GM13977 (cell line): ENCODE measurements at regions not wholly inside any gene's neighbourhood (a gene's known extent, or its start where the extent isn't known, plus 50 kb on each side); places are given as distances from the start of the nearest gene placed in this dataset.

Experiments
- DNase-seq: peaks from one replicate; pipeline ENCODE4 v3.0.0; 2012; ENCODE audit warnings: low spot score
- in situ Hi-C: fragments of 300-500 bp; cut with MboI; formaldehyde crosslinking; loops from one replicate; pipeline ENCODE4 v1.12.0; 2022; ENCODE audit warnings: low sequenced_read_pairs, low pct_unique_long_range_greater_than_20kb, mixed read lengths, inconsistent platforms; ENCODE audit not compliant: unreplicated experiment
- TF ChIP-seq, protein P1 (sequence below): IDR thresholded peaks from 2 replicates; pipeline ENCODE4 v1.5.1; 2012; ENCODE audit warnings: mild to moderate bottlenecking, control low read depth; ENCODE audit not compliant: insufficient read depth; ENCODE audit errors: extremely low read depth, missing control alignments

DNA sequence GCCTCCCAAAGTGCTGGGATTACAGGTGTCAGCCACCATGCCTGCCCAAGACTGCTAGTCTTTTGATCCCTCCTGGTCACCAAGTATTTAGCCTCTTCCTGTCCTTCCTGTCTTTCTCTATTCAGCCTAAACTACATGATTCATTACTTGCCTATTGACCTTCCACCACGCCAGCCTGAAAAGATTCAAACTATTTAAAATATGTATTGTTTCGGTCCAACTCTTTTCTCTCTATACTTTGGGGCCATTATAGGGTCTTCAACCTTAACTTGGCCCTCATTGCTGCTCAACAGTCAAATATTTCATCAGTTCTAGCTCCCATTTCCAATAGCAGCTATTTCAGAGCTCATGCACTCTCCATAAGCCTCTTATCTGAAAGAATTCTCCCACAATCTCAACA, 153.0 kb downstream of the TNFSF18 start:
- TF ChIP-seq, protein P1, sequence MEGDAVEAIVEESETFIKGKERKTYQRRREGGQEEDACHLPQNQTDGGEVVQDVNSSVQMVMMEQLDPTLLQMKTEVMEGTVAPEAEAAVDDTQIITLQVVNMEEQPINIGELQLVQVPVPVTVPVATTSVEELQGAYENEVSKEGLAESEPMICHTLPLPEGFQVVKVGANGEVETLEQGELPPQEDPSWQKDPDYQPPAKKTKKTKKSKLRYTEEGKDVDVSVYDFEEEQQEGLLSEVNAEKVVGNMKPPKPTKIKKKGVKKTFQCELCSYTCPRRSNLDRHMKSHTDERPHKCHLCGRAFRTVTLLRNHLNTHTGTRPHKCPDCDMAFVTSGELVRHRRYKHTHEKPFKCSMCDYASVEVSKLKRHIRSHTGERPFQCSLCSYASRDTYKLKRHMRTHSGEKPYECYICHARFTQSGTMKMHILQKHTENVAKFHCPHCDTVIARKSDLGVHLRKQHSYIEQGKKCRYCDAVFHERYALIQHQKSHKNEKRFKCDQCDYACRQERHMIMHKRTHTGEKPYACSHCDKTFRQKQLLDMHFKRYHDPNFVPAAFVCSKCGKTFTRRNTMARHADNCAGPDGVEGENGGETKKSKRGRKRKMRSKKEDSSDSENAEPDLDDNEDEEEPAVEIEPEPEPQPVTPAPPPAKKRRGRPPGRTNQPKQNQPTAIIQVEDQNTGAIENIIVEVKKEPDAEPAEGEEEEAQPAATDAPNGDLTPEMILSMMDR: no peak

DNA sequence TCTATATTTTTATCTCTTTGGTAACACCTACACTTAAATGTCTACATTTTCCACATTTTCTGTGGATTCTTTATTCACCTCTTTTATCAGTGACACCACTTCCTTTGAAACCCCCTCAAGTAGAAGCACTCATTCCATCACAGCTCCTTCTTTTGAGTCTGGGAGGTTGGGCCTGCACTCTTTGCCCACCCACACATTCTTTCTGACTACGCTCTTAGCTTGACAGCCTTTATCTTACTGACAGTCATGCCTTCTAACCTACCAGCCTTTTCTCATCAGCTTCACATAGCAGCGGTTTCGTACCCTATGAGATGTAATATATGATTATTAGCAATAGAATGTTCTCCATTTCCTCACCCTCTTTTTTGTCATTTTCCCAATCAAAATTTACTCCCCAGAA, 151.9 kb downstream of the TNFSF18 start:
- TF ChIP-seq, protein P1: no peak
- no peak for DNase-seq
- in situ Hi-C loops: no loop called here

More for the DNA sequence above, 153.0 kb downstream of the TNFSF18 start:
- DNase-seq: no peak
- in situ Hi-C loops: no loop called here

DNA sequence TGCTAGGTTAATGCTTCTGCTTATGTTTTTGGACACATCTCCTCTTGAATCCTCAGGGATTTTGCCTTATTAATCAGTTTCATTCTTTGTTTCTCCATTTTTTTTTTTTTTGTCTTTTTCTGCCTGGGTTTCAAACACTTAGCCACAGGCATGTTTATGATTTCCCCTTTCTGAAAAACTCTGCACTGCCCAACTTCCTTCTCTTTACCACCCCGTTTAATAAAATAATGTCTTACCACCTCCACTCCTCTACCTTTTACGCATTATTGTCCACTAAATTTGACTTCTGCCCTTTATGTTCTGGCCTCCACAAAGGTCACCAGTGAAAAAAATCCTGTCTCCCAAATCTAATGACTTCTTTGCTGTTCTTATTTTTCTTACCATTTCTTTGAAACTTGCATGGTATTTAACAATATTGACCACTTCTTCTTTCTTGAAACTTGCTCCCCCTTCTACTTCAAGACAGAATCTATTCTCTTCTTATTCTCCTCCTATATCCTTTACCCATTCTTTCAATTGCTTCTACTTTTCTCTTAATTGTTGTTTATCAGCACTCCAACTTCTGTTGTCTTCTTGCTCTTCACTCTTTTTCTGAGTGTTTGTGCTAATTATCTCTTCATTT, 150.3 kb downstream of the TNFSF18 start:
- DNase-seq: no peak
- TF ChIP-seq, protein P1: no peak
- in situ Hi-C loops: no loop called here

GRCh38 chr1:172902200-172902599, 148.5 kb downstream of the TNFSF18 start:
- in situ Hi-C loops: no loop called here
- TF ChIP-seq, protein P1: no peak
- DNase-seq: no peak

DNA sequence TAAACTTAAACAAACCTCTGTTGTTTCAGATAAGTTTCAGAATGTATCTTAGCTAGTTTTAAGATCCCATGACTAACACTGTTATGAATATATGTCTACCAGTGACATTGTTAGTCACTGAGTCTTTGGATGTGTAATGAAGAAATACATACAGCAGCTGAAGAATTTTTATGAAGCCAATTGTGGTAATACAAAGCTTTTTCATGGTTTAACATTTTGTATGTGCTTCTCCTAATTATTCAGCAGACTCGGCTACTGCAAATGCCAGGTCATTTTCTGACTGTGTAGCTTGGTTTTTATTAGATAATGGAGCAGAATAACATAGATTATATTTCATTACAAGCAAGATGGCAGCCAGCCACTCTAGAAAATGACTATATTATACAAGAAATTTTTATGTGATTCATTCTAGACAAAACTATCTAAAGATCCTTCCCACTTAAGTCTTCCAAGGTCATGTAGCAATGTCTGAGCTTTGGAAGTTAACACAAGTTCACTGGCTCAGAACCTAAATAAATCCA, 147.8 kb downstream of the TNFSF18 start:
- TF ChIP-seq, protein P1: no peak
- in situ Hi-C loops: no loop called here
- no peak for DNase-seq

DNA sequence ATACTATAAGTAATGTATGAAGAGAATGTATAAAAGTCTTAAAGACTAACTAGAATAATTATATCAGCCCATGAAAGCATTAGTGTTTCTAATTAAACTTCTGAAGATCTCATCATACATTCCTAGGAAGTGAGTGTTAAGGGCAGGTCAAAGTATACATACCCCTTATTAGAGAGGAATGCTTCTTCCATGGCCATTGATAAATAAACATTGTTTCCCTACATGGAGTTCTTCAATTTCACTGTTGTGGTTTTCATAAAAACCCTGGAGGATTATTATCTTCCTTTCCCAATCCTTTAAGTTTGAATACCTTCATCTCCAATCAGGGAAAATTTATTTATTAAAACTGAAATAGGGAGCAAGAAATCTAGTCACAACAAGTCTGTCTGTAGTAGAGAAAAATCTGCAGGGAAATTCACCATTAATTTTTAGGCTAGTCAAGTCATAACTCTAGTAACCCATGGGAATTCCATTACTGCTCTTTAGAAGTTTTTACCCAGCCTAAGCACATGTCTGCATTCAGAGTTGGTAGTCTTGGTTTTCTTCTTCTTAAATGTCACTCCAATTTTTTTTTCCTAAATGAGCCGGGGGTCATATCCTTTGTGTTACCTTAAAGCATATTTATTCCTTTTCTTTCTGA, 147.0 kb downstream of the TNFSF18 start:
- in situ Hi-C loops: no loop called here
- TF ChIP-seq, protein P1: no peak
- DNase-seq: no peak
